Activated CD8-positive, alpha-beta memory T cell treated with anti-CD3 and anti-CD28 coated beads, Interleukin-2, amount 50 U/mL, for 24 hours (primary cell): ENCODE measurements at regions not wholly inside any gene's neighbourhood (a gene's known extent, or its start where the extent isn't known, plus 50 kb on each side); places are given as distances from the start of the nearest gene placed in this dataset.

Experiments
- DNase-seq: peaks from one replicate; pipeline ENCODE4 v3.0.0-alpha.2; 2020; ENCODE audit errors: extremely low read depth

DNA sequence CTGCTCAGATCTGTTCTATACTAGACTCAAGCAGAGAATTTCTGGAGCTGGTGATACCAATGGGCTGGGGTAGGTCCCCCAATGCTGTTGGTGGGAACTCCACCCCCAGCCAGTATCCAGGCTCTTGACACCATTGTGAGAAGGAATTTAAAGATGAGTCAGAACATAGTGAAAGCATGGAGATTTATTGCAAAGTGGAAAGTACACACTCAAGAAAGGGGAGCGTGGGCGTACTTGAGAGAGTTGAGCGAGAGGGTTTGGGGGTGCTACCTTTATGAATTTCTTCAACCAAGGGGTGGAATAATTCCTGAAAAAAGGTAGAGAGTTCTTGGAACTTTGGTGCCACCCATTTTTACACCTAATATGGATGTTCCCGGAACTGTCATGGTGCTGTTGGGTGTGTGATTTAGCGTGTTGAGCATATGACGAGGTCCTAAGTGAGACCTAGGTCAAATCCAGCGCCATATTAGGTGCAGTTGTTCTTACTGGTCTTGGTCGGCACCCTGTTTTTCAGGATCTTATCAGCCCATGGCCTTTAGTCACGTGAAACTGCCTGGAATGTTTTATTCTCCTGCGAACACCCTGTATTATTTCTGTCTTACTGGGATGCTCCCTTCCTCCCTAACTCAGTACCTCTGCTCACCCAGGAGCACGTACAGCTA, 122.0 kb upstream of the AHR start:
- DNase-seq: no peak

DNA sequence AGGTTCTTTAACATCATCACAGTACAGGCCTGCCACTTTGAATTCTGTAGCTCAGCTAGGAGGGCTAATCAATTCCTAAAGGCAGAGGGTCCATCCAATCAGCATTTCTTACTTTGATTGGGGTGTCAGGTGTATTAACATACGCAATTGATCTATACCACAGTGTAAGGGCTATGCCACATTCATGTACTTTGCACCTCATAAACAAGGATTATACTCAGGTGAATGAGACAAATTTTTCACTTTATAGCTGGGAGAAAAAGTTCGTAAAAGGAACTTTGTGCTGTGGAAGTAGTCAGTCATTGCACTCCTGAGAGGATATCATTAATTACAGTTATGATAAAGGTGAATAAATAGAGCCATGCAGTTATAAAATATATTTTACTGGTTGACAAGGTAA, 119.9 kb upstream of the AHR start:
- no peak for DNase-seq

DNA sequence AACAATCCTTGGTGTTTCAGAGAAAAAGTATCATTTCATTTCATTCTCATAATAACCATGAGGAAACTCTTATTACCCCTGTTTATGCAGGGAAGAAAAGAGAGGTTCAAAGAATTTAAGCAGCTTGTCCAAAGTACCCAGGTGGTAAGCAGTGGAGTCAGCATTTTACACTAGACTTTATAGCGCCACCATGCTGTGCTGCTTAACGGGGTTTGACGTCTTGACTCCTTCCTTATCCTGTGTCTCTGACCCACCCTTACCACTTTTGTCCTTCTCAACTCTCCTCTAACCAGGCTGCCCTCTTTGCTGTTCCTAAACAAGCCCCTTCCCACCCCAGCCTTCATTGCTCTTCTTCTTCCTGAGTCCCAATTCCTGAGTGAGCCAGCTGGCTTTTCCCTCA, 117.0 kb upstream of the AHR start:
- no peak for DNase-seq

DNA sequence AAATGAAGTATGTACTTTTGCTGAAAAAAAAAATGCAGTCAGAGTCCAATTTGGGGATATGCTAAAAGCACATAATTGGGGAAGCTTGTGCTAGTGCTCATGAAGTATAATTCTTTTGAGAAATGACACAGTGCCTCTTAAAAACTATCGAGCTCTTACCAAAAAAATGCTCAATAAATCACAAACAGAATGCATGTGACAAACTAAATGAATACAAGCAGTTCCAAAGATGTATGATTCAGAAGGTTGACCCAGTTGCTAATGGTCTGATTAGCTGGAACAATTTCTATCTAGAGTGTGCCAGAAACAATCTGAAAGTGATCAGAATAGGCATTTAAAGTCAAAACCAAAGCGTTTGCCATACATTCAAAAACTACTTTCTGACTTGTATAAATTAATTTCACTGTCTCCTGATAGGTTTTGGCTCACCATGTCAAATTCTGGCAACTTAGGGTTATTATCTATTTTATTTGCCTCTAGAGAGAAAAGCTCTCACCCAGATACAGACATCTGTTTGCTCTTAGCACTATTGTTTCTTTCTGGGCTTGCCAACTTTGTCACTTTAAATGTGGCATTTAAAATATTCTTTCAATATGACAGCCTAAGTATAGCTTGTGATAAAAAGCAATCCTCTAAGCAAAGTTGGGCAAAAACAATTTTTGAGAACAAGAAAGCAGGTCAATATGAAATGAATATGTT, 114.7 kb upstream of the AHR start:
- DNase-seq: no peak

DNA sequence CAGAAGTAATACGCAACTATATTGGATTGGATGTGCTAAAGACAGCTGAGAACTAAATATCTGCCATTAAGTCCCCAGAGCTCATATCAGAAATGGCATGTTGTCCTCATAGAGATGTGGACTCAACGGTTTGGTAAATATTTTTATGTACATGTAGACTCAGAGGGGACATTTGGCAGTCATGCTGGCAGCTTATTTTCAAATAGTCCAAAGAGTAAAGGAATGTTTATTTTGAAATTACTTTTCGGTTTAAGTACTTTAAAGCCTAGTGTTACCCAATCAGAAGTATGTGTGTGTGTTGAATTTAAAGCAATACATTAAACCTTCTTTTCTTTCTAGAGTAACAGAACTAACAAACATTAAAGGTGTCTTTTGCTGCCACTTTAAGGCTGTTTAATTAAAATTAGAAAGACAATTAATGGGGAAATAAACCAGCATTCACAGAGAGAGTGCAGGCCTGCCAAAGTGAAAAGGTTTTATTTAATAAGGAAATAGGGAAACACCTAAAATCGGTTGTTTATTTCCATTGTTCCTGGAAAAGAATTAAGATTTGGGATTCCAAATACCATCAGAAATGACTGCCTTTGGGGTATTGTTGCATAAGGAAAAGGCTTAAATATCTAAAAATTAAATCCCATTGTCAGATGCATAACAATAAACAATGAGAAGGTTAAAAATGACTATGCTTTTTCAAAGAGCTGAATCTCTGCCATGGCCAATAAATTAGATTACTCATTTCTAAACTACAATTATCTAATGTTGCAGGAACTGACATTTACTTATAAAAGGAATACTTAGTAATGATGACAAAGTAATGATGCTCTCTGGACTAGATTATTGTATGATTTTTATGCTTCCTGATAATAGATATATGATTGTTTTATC, 113.4 kb upstream of the AHR start:
- DNase-seq: no peak

DNA sequence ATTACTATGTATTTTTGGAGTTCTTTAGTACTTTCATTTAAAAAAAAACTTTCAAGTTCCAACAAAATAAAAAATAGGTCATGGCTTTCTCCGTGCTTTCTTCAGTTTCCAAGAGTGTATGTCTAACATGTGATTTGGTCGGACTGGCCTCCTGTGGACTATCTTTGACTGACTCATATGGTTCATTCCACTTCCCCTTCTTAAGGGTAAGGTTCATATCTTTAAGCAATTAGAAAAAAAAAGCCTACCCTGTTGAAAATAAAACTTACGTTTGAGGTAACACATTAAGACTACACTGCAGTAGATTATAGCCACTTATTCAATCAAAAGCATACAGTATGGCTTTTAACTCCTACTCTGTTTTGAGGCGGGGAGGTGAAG, 112.8 kb upstream of the AHR start:
- DNase-seq: no peak

DNA sequence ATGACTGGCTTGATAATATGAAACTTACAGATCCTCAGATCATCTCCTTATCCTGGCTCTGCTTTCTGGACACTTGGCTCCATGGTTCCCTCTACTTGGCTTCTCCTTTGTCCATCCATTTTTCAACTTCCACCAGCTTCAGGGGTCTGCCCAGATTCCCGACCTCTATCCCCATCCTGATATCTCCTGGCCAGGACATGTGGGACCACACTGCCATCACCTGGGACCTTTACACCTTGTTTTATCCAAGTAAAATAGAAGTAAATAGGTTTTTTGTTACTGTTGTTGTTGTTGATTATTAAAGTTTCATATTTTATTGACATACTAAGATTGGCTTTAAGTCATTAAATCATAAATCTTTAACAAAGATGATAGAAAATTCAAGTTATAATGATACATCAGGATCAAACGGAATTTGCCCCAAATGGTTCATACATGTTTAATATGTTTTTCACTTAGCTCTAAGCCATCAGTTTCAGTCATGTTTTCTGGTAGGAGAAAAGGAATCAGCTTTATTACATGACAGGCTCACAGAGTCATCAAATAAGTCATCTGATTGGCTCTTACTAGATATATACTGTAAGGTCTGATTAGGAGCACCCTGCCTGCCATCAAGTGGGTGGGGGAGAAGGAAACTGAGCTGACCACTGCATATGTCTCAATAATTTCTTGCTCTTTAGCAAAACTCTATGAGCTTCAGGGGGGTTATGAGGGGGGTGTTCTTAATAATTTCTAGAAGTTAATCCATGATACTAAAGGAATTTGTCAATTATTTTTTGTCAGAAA, 111.5 kb upstream of the AHR start:
- no peak for DNase-seq

DNA sequence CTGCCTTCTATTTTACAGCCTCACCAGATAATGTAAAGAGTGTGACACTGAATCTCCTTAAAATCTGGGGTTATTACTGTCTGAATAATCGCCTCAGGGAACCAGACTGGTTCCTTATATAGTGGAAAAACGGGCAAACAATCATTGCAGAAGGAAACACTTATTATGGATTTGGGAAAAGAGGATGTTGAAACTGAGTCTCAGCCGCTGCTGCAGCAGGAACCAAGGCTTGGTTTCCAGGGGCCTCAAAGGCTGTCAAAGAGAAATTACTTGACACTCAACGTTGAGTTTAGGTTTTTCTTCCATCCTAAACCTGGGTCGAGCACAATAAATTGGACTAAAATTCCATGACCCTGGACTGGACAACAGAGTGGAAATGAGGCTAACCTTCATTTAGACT, 103.8 kb upstream of the AHR start:
- DNase-seq: no peak

DNA sequence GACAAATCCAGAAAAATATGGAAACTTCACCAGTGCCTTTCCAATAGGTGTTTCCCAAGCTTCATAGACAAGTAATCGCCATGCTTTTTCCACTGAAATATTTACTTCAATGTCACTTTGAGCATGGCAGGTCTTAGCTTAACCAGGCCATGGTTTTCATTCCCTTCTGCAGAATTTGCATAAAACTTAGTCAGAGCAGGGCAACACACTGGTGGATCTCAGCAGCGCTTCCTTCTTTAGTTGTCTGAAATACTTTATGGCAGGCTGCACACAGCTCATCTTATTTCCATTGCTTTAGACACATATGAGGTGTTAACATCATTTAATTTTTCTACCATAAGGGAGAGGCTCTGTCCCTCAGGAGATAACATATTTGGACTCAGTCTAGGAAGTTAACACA, 102.9 kb upstream of the AHR start:
- DNase-seq: no peak

DNA sequence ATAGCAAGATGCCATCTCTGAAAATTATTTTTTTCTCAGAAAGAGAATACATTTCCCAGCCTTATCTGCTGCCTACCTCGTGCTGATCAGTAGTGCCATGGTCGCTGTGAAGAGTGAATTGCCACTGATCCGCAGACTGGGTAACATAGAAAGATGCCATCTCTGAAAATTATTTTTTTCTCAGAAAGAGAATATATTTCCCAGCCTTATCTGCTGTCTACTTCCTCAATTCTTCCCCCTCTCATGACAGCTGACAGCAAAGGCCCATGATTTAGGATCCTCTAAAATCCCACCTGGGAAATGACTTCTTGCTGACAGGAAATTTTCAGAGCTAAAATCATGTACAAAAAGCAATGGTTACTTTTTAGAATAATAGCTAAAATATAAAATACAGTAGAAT, 92.5 kb upstream of the AHR start:
- no peak for DNase-seq

DNA sequence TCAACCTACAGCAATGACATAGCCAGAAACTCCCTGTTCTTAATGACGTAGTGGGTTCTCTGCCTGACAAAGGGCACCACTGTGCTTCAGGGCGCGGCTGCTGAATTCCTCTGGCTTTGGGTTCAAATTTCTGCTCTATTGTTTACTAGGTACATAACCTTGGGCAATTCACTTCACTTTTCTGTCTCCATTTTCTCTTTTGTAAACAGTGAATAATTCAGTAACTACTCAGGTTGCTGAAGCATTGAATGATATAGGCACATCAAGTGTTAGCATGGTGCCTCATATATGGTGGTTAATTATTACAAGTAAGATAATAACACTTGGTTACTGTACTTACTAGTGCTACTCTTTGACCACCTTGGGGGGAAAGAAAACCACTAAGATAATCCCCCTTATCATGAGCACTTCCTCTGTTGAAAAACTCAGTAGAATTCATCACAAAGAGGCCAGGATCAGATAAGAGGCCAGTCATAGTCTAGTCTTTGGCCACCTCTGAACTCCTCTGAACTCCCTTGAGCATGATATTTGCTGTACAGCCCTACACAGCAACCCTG, 92.0 kb upstream of the AHR start:
- DNase-seq: no peak

DNA sequence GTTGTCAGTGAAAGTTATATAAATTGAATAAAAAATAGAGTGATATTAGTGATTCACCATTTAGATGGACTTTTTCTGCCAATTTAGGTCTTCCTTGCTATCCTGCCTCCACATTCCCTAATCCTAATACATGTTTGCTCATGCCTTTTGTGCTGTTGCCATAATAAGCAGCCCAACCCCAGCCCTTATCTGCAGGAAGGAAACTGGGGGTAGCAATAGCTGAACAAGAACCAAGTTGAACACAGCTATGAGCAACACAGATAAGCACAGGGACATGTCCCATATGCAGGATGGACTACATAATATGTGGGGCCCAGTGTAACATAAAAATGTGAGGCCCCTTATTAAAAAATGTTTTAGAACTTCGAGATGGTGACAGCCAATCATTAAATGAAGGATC, 91.2 kb upstream of the AHR start:
- DNase-seq: no peak

DNA sequence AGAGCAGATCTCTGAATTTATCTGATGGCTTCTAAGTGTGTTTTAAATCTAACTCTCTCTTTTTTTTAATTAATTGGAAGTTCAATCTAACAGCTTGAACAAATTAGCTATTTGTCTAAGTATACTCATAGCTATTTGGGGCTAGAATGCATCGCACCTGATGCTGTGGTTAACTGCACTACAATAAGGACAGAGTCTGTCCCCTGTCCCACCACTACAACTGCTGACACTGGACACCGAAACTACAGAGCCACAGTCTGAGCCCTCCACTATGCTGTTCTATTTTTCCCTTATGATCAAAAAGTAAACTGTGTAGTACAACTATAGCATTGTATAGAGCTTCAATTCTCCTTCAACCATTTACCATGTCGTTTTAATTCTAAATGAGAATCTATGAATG, 89.4 kb upstream of the AHR start:
- DNase-seq: no peak

DNA sequence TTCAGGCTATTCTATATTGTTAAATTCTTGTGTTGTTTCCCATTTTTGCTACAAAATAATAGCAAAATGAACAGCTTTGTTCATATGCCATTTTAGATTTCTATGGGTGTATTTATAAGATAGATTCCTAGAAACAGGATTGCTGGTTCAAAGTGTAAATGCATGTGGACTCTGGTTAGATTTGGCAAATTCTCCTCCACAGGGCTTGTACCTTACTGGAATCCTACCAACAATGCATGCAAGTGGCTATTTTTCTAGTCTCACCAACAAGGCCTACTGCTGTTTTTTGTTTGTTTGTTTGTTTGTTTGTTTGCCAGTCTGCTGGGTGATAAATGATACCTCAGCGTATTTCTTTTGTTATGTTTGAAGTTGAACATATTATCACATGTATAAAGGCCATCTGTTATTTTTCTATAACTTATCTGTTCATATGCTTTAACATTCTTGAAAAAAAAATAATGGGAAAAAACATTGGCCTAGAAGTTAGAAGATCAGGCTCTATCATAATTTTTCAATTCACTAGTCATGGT, 87.1 kb upstream of the AHR start:
- DNase-seq: no peak

DNA sequence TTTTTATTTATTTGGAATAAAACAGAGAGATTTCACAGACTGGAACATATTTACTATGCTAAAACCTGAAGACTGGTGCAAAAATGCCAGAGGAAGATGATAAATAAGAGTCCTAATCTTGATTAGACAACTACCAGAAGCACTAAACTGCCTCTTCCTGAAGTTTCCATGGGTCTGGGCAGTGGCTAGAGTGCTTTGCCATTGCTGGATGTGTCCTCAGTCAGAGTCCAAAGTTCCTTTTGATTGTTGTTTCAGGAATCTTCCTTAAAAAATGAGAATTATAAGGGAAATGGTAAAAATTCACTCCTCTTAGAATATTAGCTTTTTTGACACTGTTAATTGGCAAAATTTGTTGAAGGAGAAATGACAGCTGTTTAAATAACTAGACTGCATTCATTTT, 86.3 kb upstream of the AHR start:
- DNase-seq: no peak

DNA sequence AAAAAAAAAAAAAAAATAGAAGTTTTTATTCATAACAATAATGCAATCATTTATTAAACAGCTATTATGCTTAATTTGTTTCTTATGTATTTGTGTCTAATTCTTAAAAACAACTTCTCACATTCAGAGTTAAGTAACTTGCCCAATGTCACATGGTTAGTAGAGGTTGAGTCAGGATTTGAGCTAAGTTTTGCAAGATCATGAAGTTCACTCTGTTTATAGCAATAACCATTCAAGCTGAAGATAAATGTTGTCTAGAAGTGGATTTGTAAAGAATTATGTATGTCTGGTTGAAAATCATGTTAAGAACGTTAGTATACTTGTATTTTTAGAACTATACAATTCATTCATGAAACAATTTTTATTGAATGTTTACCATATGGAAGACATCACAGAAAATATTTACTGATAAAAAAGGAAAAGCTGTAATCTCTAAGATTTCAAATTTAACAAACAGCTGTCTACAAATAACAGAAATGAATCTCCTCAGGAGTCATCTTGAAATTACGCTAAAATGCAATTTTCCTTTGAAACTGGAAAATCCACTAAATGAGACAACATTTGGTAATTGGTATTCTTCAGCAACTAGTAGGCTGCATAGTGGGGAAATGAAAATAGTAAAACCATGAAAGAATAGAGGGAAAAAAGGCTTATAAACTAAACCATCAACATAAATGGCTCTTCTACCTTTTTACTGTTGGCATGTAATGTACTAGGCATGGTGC, 70.5 kb upstream of the AHR start:
- no peak for DNase-seq

DNA sequence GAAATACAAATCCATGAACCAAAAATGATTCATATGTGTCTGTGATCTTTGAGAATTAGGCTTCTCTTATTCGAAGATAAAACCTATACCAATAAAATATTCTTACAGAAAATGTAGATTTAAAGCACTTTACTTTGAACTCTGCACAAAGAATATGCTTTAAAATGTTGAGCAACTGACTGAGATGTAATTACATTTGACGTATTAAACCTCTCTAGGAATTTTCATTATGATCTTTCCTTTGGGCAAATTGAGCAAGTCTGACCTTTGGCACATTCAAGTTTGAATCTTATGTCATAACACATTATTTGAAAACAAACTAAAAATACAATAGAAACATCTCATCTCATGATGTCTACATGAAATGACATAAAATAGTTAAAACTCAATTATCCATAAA, 69.2 kb upstream of the AHR start:
- DNase-seq: no peak

DNA sequence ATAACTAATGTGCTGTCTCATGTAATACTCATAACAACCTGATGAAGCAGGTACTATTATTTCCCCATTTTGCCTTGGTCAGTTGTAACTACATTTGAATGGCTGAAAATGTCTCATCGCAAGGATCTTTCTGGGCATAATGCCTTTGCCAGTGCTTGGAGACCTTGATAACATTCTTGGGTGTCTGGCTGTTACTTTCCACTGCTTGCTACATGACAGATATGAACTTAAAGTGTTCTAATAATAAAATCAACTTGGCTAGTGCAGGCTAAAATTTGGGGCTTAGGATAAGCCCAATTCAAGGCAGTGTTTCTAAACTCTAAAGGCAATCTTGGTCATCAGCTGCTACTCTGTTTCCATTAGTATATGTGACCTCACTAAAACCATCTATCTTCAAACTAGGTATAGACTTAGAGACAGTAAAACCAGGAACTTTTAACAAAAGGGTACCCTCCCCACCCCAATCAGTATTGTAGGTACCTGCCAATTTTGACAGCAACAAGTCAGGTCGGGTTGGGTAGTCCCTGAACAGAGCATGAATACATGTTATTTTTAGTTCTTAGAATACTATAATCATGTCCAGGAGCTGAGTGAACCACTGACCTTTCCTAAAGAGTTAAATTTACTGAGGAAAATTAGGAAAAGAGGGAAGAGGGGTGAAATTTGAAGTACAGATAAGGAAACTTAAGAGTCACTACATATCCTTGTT, 68.2 kb upstream of the AHR start:
- no peak for DNase-seq

DNA sequence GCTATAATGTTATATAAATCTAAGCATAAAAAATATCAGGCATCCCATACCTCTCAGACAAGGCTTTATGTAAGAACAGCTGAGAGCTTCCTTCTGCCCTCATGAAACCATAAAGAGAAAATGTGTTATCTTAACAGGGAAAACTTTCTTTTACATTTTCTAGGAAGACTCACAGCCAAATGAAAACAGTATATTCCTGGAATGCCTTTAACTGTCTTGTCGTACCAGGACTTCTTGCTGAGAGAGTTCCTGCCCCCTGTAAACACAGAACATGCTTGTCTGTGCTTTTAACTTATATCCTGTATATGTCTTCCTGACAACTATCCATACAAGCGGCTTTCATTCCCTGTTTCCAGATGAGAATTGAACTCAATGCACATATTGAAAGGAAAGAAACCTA, 64.8 kb upstream of the AHR start:
- no peak for DNase-seq

DNA sequence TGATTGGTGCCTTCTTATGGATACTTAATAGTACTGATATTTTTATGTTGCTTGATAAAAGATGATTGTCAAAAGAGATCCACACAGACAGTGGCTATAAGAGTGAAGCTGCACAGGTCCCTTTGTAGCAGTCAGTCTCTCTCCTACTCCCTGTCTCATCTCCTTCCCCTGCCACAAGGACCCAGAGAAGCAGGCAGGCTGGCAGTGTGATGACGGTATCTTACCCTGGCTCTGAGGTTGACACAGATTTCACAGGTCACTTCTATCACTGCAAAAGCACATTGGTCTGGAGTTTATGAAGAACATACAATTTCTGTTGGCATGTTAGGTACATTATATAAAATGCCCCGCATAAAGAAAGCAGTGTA, 64.4 kb upstream of the AHR start:
- DNase-seq: no peak
